Thymus (tissue), 11 donors: ENCODE measurements at regions not wholly inside any gene's neighbourhood (a gene's known extent, or its start where the extent isn't known, plus 50 kb on each side); places are given as distances from the start of the nearest gene placed in this dataset.

ENCODE experiments used
- DNase-seq, 9 donors: peaks; one replicate each; pipeline ENCODE4 v3.0.0-alpha.2; 2013; ENCODE audit warnings: low spot score in 9 of 9, low read depth in 6 of 9, missing footprints in 1 of 9
- H3K27ac ChIP-seq, 2 donors: one replicate each; pipeline ENCODE4 v1.5.1; 2013; ENCODE audit warnings: control low read depth in 1 of 2, low read depth in 1 of 2, low read length in 1 of 2, mild to moderate bottlenecking in 1 of 2, moderate library complexity in 1 of 2
- H3K27me3 ChIP-seq, 2 donors: one replicate each; pipeline ENCODE4 v1.5.1; 2013; ENCODE audit warnings: low read length in 1 of 2; ENCODE audit not compliant: control insufficient read depth in 2 of 2, insufficient read depth in 1 of 2
- H3K36me3 ChIP-seq, 2 donors: one replicate each; pipeline ENCODE4 v1.5.1; 2013; ENCODE audit warnings: low read length in 1 of 2, mild to moderate bottlenecking in 1 of 2, moderate library complexity in 1 of 2; ENCODE audit not compliant: control insufficient read depth in 2 of 2, insufficient read depth in 2 of 2
- H3K4me1 ChIP-seq, 2 donors: one replicate each; pipeline ENCODE4 v1.5.1; 2013; ENCODE audit warnings: low read length in 2 of 2; ENCODE audit not compliant: control insufficient read depth in 2 of 2, insufficient read depth in 2 of 2
- H3K4me3 ChIP-seq, 2 donors: one replicate each; pipeline ENCODE4 v1.5.1; 2013; ENCODE audit warnings: low read length in 2 of 2, control low read depth in 1 of 2, mild to moderate bottlenecking in 1 of 2
- H3K9me3 ChIP-seq, 2 donors: one replicate each; pipeline ENCODE4 v1.5.1; 2013; ENCODE audit warnings: low read length in 1 of 2, mild to moderate bottlenecking in 1 of 2; ENCODE audit not compliant: control insufficient read depth in 2 of 2, insufficient read depth in 1 of 2
- WGBS: extraction: QIAGEN DNeasy Blood & Tissue Kit; methylation state at CpG from one replicate; pipeline ENCODE4 v1.1.7; 2013; 5-methylcytosine and 5-hydroxymethylcytosine counted together
- donor health status: healthy.

DNA sequence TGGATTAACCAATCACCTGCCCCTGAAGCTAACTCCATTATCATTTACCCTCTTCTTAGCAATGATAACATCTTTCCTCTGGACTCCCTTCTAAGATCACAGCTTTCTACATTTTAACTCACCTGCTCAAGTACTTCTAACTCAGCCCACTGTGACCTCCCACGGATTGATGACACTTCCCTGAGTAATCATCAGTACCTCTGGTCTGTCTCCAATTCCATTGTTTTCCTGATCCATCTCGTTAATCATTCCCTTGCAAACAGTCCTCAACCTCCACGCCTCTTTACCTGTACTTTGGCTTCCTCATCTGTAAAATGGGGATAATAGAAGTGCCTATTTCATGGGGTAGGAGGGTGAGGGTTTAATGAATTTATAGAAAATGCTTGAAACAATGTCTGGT, 195.3 kb upstream of the APP start:
- no peak overlapping the region for H3K4me3 ChIP-seq
- no peak overlapping the region for H3K27ac ChIP-seq
- no peak for DNase-seq
- H3K36me3 ChIP-seq = no peaks in the 10 kb centered on the region
- WGBS = 92% methylated on average over 3 of the region's 3 CpGs
- H3K4me1 ChIP-seq = no peaks in the 10 kb centered on the region
- no peaks in the 10 kb centered on the region for H3K27me3 ChIP-seq
- no peaks in the 10 kb centered on the region for H3K9me3 ChIP-seq

DNA sequence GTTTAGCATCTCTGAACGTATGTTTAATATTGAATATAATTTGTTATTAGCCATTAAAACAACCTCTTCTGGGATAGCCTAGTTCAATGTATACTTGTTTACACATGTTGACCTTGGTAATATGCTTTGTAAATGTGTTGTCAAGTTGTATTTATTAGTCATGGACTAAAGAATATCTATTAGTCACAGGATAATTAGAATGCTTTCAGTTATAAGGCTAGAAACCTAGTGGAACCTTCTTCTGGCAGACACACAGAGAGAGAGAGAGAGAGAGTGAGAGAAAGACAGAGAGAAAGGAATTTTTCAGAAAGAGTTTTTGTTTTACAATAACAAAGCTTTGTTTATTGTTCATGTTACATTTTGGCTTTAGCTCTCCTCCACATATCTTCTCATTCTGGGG, 181.1 kb upstream of the APP start:
- no peaks in the 10 kb centered on the region for H3K36me3 ChIP-seq
- H3K9me3 ChIP-seq = no peaks in the 10 kb centered on the region
- DNase-seq = no peak
- H3K4me1 ChIP-seq = no peaks in the 10 kb centered on the region
- 0% methylated on average over 1 of the region's 1 CpG for WGBS
- no peak overlapping the region for H3K27ac ChIP-seq
- H3K4me3 ChIP-seq = no peak overlapping the region
- no peaks in the 10 kb centered on the region for H3K27me3 ChIP-seq

DNA sequence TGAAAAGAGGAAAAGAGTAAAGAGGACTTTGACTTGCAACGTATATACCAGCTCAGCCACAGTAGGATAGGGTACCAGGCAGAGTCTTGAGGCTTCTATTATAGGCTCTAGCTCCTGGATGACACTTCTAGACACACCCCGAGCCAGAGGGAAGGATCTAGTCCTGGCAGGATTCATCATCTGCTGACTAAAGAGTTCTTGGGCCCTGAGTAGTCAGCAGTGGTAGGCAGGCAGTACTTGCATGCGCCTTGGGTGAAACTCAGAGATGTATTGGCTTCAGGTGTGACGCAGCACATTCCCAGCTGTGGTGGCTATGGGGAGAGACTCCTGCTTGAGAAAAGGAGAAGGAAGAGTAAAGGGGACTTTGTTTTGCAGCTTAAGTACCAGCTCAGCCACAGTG, 162.3 kb upstream of the APP start:
- Histone ChIP-seq H3K4me3 (no peak overlapping the region), H3K27me3 (no peaks in the 10 kb centered on the region), H3K4me1 (no peaks in the 10 kb centered on the region), H3K9me3 (no peaks in the 10 kb centered on the region), H3K27ac (no peak overlapping the region), H3K36me3 (no peaks in the 10 kb centered on the region)
- DNase-seq = no peak
- 94% methylated on average over 4 of the region's 4 CpGs for WGBS

DNA sequence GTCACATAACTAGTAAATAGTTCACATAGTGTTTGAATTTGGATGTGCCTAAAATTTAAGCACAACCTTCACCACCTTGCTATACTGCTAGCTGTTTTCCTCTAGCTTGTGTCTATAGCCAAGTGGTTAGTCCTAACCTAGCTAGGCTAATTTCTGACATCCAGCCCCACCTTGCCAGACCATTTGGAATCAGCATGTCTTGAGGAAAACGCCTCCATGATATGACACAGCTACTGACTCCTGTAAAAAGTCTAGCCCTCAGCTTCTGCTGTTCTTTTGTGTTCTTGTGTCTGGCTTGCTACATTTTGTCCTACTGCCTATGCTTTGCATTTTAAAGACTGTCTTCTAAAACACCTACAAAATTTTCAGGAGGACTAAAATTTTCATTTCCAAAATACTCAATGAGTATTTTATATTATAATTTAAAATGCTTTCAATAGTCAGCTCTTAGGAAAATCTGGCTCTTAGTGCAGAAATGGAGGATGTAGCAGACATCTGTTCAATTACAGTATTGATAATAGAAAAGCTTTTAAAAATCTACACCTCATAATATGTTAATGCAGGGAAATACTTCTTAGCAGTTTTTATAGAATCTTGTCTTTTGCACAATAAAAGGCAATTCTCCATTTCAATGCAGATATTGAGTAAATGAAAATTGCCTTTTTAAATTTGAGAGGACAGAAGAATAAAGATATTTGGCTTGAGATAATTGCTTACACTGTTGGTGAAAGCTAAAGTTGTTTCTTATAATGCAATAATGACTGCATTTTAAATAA, 160.8 kb upstream of the APP start:
- DNase-seq = no peak
- 91% methylated on average over 1 of the region's 1 CpG for WGBS
- Histone ChIP-seq H3K4me1 (no peaks in the 10 kb centered on the region), H3K9me3 (no peaks in the 10 kb centered on the region), H3K36me3 (no peaks in the 10 kb centered on the region), H3K4me3 (no peak overlapping the region), H3K27ac (no peak overlapping the region), H3K27me3 (no peaks in the 10 kb centered on the region)

DNA sequence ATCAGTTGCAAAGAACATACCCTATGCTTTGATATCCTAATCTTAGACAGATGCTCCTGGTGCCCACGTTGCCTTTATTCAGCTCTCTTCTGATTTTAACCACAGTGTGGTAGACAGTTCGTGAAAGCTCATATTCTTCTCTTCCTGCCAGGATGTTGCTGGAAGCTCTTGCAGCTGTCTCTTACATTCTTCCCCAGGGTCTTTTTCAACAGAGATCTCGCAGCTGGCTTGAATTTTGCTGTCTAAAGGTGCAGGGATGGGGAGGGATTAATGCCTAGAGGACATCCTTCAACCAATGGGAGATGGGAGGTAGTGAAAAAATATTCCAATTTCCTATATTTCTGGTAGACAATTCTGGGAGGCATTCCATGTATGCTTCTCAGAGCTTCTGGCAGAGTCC, 150.0 kb upstream of the APP start:
- Histone ChIP-seq H3K9me3 (no peaks in the 10 kb centered on the region), H3K4me3 (no peak overlapping the region), H3K27ac (no peak overlapping the region), H3K36me3 (no peaks in the 10 kb centered on the region), H3K4me1 (no peaks in the 10 kb centered on the region), H3K27me3 (no peaks in the 10 kb centered on the region)
- DNase-seq = peak in 1 of 9 donors; percentile 23
- WGBS = 5% methylated on average over 3 of the region's 3 CpGs

DNA sequence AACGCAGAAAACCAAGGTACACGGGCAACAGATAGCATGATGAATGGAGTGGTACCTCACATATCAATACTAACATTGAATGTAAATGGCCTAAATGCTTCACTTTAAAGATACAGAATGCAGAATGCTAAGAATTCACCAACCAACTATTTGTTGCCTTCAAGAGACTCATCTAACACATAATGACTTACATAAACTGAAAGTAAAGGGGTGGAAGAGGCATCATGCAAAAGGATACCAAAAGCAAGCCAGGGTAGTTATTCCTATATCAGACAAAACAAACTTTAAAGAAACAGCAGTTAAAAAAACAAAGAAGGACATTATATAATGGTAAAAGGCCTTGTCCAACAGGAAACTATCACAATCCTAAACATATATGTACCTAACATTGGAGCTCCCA, 137.1 kb upstream of the APP start:
- Histone ChIP-seq H3K9me3 (no peaks in the 10 kb centered on the region), H3K27me3 (no peaks in the 10 kb centered on the region), H3K36me3 (no peaks in the 10 kb centered on the region), H3K27ac (no peak overlapping the region), H3K4me1 (no peaks in the 10 kb centered on the region), H3K4me3 (no peak overlapping the region)
- no peak for DNase-seq
- 98% methylated on average over 2 of the region's 2 CpGs for WGBS

DNA sequence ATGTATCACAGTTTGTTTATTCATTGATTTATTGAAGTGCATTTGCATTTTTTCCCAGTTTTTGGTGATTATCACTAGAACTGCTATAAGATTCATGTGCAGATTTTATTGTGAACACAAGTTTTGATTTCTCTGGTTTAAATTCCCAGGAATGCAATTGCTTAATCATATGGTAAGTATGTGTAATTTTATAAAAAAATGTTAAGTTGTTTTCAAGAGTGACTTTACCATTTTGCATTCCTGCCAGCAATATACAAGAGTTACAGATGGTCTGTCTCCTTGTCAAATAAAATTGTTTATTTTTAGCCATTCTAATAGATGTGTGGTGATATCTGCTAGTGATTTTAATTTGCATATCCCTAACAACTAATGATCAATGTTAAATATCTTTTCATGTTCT, 127.3 kb upstream of the APP start:
- Histone ChIP-seq H3K4me3 (no peak overlapping the region), H3K27ac (no peak overlapping the region), H3K36me3 (no peaks in the 10 kb centered on the region), H3K4me1 (no peaks in the 10 kb centered on the region), H3K27me3 (no peaks in the 10 kb centered on the region), H3K9me3 (no peaks in the 10 kb centered on the region)
- no peak for DNase-seq

DNA sequence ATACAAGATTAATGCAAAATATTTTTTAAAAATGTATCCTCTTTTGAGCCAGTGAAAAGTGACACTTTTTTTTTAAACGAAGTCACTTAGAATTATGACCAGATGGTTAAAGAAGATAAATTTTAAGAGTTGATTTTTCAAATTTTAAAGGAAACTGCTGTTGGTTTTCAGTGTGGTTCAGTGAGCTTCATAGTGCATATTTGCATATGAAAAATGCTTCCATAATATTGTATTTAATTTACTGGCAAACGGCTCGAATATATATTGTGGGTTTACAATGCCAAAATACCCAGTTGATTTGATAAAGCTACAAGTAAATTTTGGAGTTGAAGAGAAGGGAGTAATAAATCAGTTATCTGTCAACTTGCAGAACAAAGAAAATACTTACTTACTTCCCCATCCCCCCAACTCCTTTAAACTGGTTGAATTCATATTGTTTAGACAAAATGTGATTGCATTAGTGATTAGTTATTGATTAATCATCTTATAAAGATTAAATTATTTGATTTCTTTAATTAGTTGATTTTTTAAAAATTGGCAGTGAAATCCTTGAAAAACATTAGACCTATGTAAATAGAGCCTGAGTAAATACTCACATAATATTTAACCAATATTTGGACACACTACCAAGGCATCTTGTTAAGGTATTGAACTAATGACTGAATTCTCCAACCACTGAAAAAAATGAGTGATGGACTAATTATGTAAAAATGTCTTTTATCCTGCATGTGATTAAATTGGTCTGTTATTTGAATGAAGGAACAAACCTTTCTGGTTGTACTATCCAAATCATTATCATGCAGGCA, 122.8 kb upstream of the APP start:
- H3K4me1 ChIP-seq = no peaks in the 10 kb centered on the region
- DNase-seq = no peak
- 11% methylated on average over 3 of the region's 3 CpGs for WGBS
- no peak overlapping the region for H3K4me3 ChIP-seq
- no peaks in the 10 kb centered on the region for H3K36me3 ChIP-seq
- H3K27ac ChIP-seq = no peak overlapping the region
- H3K27me3 ChIP-seq = no peaks in the 10 kb centered on the region
- no peaks in the 10 kb centered on the region for H3K9me3 ChIP-seq

DNA sequence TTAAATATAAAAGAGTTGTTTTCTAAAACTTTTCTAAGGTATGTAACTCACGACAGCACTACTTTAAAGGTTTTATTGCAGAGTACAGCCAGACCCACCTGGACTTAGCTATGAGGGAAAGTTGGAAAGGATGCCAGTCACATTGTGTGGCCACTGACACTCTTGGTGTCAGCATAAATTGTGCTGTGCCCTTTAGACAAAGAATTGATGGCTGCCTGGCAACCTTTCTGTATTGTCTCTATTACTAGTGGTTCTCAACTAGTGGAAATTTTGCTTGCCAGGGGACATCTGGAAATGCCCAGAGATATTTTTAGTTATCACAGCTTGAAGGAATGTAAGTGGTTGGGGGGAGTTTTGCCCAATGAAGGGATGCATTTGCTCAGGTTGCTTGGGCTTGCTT, 117.5 kb upstream of the APP start:
- H3K36me3 ChIP-seq = no peaks in the 10 kb centered on the region
- no peak overlapping the region for H3K4me3 ChIP-seq
- no peak for DNase-seq
- no peaks in the 10 kb centered on the region for H3K4me1 ChIP-seq
- 99% methylated on average over 1 of the region's 1 CpG for WGBS
- H3K27ac ChIP-seq = no peak overlapping the region
- no peaks in the 10 kb centered on the region for H3K27me3 ChIP-seq
- H3K9me3 ChIP-seq = no peaks in the 10 kb centered on the region
